SU-DHL-6 (cell line): ENCODE measurements at regions not wholly inside any gene's neighbourhood (a gene's known extent, or its start where the extent isn't known, plus 50 kb on each side); places are given as distances from the start of the nearest gene placed in this dataset.

ENCODE experiments used
- CTCF ChIP-seq: fragments of 200-600 bp; sonication (generic); IDR thresholded peaks from one replicate; pipeline ENCODE4 v1.5.1; 2017; ENCODE audit warnings: antibody characterized with exemption, mild to moderate bottlenecking, low read length, moderate library complexity; ENCODE audit not compliant: insufficient read depth, poor library complexity, severe bottlenecking
- EZH2phosphoT487 ChIP-seq: fragments of 200-600 bp; sonication (generic), shearing (Covaris generic); conservative IDR thresholded peaks from 2 replicates; pipeline ENCODE4 v1.6.1; 2018; ENCODE audit warnings: mild to moderate bottlenecking, antibody characterized with exemption, low read length, moderate library complexity, mixed read lengths

- TF ChIP-seq CTCF (no peak), EZH2phosphoT487 (no peak)
Measured at GRCh38 chr14:97100306-97100705, 303.1 kb downstream of the VRK1 start.
